HepG2 (cell line): ENCODE measurements at regions not wholly inside any gene's neighbourhood (a gene's known extent, or its start where the extent isn't known, plus 50 kb on each side); places are given as distances from the start of the nearest gene placed in this dataset.

ENCODE experiments used
- CEBPB ChIP-seq: IDR thresholded peaks from 2 replicates; pipeline ENCODE4 v1.6.1; 2011; ENCODE audit warnings: low read depth, low read length, improper control_type of control experiment, borderline replicate concordance
- CHD4 ChIP-seq: fragments of 200-600 bp; sonication (generic); IDR thresholded peaks from 2 replicates; pipeline ENCODE4 v1.7.0; 2017; ENCODE audit warnings: mild to moderate bottlenecking, low read length, borderline replicate concordance
- EEA1 ChIP-seq: sonication (generic); formaldehyde crosslinking; IDR thresholded peaks from 2 replicates; pipeline ENCODE4 v1.5.1; 2020; ENCODE audit warnings: mild to moderate bottlenecking, missing genetic modification reagents, borderline replicate concordance
- EHMT2 ChIP-seq: fragments of 200-600 bp; sonication (generic); IDR thresholded peaks from 2 replicates; pipeline ENCODE4 v1.7.0; 2017; ENCODE audit warnings: antibody characterized with exemption, low read depth, low read length, borderline replicate concordance
- GPN1 ChIP-seq: sonication (generic); formaldehyde crosslinking; IDR thresholded peaks from 2 replicates; pipeline ENCODE4 v1.5.1; 2020; ENCODE audit warnings: missing genetic modification reagents, borderline replicate concordance
- HNRNPLL ChIP-seq: fragments of 200-400 bp; formaldehyde crosslinking; IDR thresholded peaks from 2 replicates; pipeline ENCODE4 v1.6.1; 2017; ENCODE audit warnings: mild to moderate bottlenecking, low read depth, low read length; ENCODE audit not compliant: poor library complexity, severe bottlenecking
- ISL2 ChIP-seq: sonication (generic); formaldehyde crosslinking; IDR thresholded peaks from 2 replicates; pipeline ENCODE4 v1.5.0; 2020; ENCODE audit warnings: missing genetic modification reagents
- JDP2 ChIP-seq: sonication (generic); formaldehyde crosslinking; IDR thresholded peaks from 2 replicates; pipeline ENCODE4 v1.8.1; 2022; ENCODE audit warnings: missing genetic modification reagents, borderline replicate concordance
- RAD51 ChIP-seq: fragments of 450-650 bp; IDR thresholded peaks from 2 replicates; pipeline ENCODE4 v1.6.1; 2016; ENCODE audit warnings: borderline replicate concordance
- SATB2 ChIP-seq: sonication (generic); formaldehyde crosslinking; IDR thresholded peaks from 2 replicates; pipeline ENCODE4 v1.5.0; 2020; ENCODE audit warnings: missing genetic modification reagents
- SMARCE1 ChIP-seq: fragments of 450-650 bp; IDR thresholded peaks from 2 replicates; pipeline ENCODE4 v1.6.1; 2017; ENCODE audit warnings: borderline replicate concordance
- XRCC5 ChIP-seq: fragments of 200-400 bp; formaldehyde crosslinking; optimal IDR thresholded peaks from 2 replicates; pipeline ENCODE3; 2017; ENCODE audit warnings: mild to moderate bottlenecking, low read length
- YEATS2 ChIP-seq: sonication (generic); formaldehyde crosslinking; IDR thresholded peaks from 2 replicates; pipeline ENCODE4 v1.4.0; 2020; ENCODE audit warnings: missing genetic modification reagents, borderline replicate concordance
- ZNF225 ChIP-seq: sonication (generic); formaldehyde crosslinking; IDR thresholded peaks from 2 replicates; pipeline ENCODE4 v1.4.0; 2020; ENCODE audit warnings: mild to moderate bottlenecking, missing genetic modification reagents
- ZNF282 ChIP-seq: fragments of 450-650 bp; IDR thresholded peaks from 2 replicates; pipeline ENCODE4 v1.6.1; 2018; ENCODE audit not compliant: partially characterized antibody
- ZNF382 ChIP-seq: sonication (generic); formaldehyde crosslinking; IDR thresholded peaks from 2 replicates; pipeline ENCODE4 v1.5.0; 2020; ENCODE audit warnings: missing genetic modification reagents, mild to moderate bottlenecking, borderline replicate concordance
- ZNF549 ChIP-seq: sonication (generic); formaldehyde crosslinking; IDR thresholded peaks from 2 replicates; pipeline ENCODE4 v1.5.0; 2020; ENCODE audit warnings: missing genetic modification reagents
- ZNF564 ChIP-seq: sonication (generic); formaldehyde crosslinking; IDR thresholded peaks from 2 replicates; pipeline ENCODE4 v1.8.1; 2023; ENCODE audit warnings: mild to moderate bottlenecking, missing genetic modification reagents
- ZNF598 ChIP-seq: sonication (generic); formaldehyde crosslinking; IDR thresholded peaks from 2 replicates; pipeline ENCODE4 v1.5.1; 2020; ENCODE audit warnings: mild to moderate bottlenecking, missing genetic modification reagents, borderline replicate concordance
- ZNF781 ChIP-seq: sonication (generic); formaldehyde crosslinking; IDR thresholded peaks from 2 replicates; pipeline ENCODE4 v1.5.1; 2020; ENCODE audit warnings: borderline replicate concordance, mild to moderate bottlenecking, missing genetic modification reagents; ENCODE audit errors: not compliant biosample characterization
- TF ChIP-seq, protein P1 (sequence below): sonication (generic); formaldehyde crosslinking; IDR thresholded peaks from 2 replicates; pipeline ENCODE4 v1.5.0; 2020; ENCODE audit warnings: missing genetic modification reagents

GRCh38 chr1:54488065-54488750 is 59.8 kb upstream of the ACOT11 start (continued):
- no peak for TF ChIP-seq EEA1 (CRISPR knock-in tag)
- no peak for TF ChIP-seq CHD4
- TF ChIP-seq SATB2 (CRISPR knock-in tag), result no peak
- TF ChIP-seq JDP2 (CRISPR knock-in tag), result no peak
- no peak for TF ChIP-seq CEBPB
- no peak for TF ChIP-seq ZNF282
- TF ChIP-seq ZNF225 (CRISPR knock-in tag), result no peak
- no peak for TF ChIP-seq EHMT2
- no peak for TF ChIP-seq ZNF781 (CRISPR knock-in tag)
- no peak for TF ChIP-seq RAD51
- TF ChIP-seq GPN1 (CRISPR knock-in tag), result no peak
- TF ChIP-seq, protein P1, sequence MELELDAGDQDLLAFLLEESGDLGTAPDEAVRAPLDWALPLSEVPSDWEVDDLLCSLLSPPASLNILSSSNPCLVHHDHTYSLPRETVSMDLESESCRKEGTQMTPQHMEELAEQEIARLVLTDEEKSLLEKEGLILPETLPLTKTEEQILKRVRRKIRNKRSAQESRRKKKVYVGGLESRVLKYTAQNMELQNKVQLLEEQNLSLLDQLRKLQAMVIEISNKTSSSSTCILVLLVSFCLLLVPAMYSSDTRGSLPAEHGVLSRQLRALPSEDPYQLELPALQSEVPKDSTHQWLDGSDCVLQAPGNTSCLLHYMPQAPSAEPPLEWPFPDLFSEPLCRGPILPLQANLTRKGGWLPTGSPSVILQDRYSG, result no peak
- TF ChIP-seq HNRNPLL, result peak; percentile 35
- peak; percentile 63; the same call in 1 of the 2 replicates for TF ChIP-seq ZNF564
- no peak for TF ChIP-seq ZNF598
- TF ChIP-seq ZNF549 (CRISPR knock-in tag), result no peak
- TF ChIP-seq SMARCE1, result no peak
- TF ChIP-seq XRCC5, result no peak
- TF ChIP-seq ISL2, result 0 out of 2 replicates have a peak, but pooled peaks have one; percentile 35
- TF ChIP-seq YEATS2, result no peak
- no peak for TF ChIP-seq ZNF382 (CRISPR knock-in tag)
